Ishikawa (cell line): ENCODE measurements at regions not wholly inside any gene's neighbourhood (a gene's known extent, or its start where the extent isn't known, plus 50 kb on each side); places are given as distances from the start of the nearest gene placed in this dataset.

ENCODE experiments used
- CEBPB ChIP-seq: IDR thresholded peaks from 2 replicates; pipeline ENCODE4 v1.6.1; 2012
- CREB1 ChIP-seq: IDR thresholded peaks from 2 replicates; pipeline ENCODE4 v1.6.1; 2012; ENCODE audit warnings: low read depth
- EGR1 ChIP-seq: IDR thresholded peaks from 2 replicates; pipeline ENCODE4 v1.6.1; 2012
- EP300 ChIP-seq: IDR thresholded peaks from 2 replicates; pipeline ENCODE4 v1.6.1; 2012; ENCODE audit warnings: borderline replicate concordance
- FOXM1 ChIP-seq: IDR thresholded peaks from 2 replicates; pipeline ENCODE4 v1.6.1; 2012; ENCODE audit warnings: low read depth, borderline replicate concordance
- MAX ChIP-seq: IDR thresholded peaks from 2 replicates; pipeline ENCODE4 v1.6.1; 2012
- NFIC ChIP-seq: IDR thresholded peaks from 2 replicates; pipeline ENCODE4 v1.6.1; 2012
- RAD21 ChIP-seq: IDR thresholded peaks from 2 replicates; pipeline ENCODE4 v1.6.1; 2012; ENCODE audit warnings: low read depth
- TAF1 ChIP-seq: IDR thresholded peaks from 2 replicates; pipeline ENCODE4 v1.6.1; 2012; ENCODE audit warnings: low read depth, mild to moderate bottlenecking
- TCF12 ChIP-seq: IDR thresholded peaks from 2 replicates; pipeline ENCODE4 v1.6.1; 2012; ENCODE audit warnings: low read depth
- TEAD4 ChIP-seq: IDR thresholded peaks from 2 replicates; pipeline ENCODE4 v1.6.1; 2012
- YY1 ChIP-seq: IDR thresholded peaks from 2 replicates; pipeline ENCODE4 v1.6.1; 2012; ENCODE audit warnings: low read depth
- ZBTB7A ChIP-seq: IDR thresholded peaks from 2 replicates; pipeline ENCODE4 v1.6.1; 2012; ENCODE audit warnings: low read depth
- TF ChIP-seq, protein P1 (sequence below): IDR thresholded peaks from 2 replicates; pipeline ENCODE4 v1.6.1; 2012; ENCODE audit warnings: low read depth, mild to moderate bottlenecking
- TF ChIP-seq, protein P2 (sequence below): IDR thresholded peaks from 2 replicates; pipeline ENCODE4 v1.6.1; 2012

GRCh38 chr14:86619726-86620125 is 1089.8 kb downstream of the FLRT2 start:
- TF ChIP-seq FOXM1 (no peak), EP300 (no peak), CREB1 (no peak), MAX (no peak), RAD21 (no peak), ZBTB7A (no peak), YY1 (no peak), TAF1 (no peak), TCF12 (no peak), EGR1 (no peak), CEBPB (no peak), NFIC (no peak), TEAD4 (no peak)
- TF ChIP-seq, protein P1, sequence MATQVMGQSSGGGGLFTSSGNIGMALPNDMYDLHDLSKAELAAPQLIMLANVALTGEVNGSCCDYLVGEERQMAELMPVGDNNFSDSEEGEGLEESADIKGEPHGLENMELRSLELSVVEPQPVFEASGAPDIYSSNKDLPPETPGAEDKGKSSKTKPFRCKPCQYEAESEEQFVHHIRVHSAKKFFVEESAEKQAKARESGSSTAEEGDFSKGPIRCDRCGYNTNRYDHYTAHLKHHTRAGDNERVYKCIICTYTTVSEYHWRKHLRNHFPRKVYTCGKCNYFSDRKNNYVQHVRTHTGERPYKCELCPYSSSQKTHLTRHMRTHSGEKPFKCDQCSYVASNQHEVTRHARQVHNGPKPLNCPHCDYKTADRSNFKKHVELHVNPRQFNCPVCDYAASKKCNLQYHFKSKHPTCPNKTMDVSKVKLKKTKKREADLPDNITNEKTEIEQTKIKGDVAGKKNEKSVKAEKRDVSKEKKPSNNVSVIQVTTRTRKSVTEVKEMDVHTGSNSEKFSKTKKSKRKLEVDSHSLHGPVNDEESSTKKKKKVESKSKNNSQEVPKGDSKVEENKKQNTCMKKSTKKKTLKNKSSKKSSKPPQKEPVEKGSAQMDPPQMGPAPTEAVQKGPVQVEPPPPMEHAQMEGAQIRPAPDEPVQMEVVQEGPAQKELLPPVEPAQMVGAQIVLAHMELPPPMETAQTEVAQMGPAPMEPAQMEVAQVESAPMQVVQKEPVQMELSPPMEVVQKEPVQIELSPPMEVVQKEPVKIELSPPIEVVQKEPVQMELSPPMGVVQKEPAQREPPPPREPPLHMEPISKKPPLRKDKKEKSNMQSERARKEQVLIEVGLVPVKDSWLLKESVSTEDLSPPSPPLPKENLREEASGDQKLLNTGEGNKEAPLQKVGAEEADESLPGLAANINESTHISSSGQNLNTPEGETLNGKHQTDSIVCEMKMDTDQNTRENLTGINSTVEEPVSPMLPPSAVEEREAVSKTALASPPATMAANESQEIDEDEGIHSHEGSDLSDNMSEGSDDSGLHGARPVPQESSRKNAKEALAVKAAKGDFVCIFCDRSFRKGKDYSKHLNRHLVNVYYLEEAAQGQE = no peak
- TF ChIP-seq, protein P2, sequence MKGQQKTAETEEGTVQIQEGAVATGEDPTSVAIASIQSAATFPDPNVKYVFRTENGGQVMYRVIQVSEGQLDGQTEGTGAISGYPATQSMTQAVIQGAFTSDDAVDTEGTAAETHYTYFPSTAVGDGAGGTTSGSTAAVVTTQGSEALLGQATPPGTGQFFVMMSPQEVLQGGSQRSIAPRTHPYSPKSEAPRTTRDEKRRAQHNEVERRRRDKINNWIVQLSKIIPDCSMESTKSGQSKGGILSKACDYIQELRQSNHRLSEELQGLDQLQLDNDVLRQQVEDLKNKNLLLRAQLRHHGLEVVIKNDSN = no peak

DNA sequence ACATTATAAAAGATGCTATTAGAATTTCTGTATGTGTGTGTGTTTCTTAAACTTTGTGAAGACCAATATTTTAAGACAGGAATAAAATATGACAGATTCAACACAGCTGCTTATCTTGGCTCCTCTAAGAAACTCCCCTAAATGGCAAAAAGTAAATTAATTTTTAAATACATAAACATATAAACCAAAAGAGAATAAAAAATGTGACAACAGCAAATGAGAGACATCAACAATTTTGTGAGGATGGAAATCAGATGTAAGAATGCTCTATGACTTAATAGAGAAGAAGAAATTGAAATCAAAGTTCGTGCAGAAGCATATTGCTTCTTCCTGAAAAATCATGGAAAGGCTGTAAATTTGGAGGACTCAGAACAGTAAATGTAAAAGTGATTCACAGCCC is 1083.8 kb downstream of the FLRT2 start:
- TF ChIP-seq ZBTB7A = no peak
- no peak for TF ChIP-seq MAX
- no peak for TF ChIP-seq TEAD4
- TF ChIP-seq FOXM1 = no peak
- no peak for TF ChIP-seq YY1
- TF ChIP-seq, protein P1 = no peak
- TF ChIP-seq, protein P2 = no peak
- TF ChIP-seq RAD21 = no peak
- TF ChIP-seq NFIC = no peak
- no peak for TF ChIP-seq EGR1

- TF ChIP-seq, protein P2 = no peak
- TF ChIP-seq FOXM1 (no peak), CREB1 (no peak), TAF1 (no peak), CEBPB (no peak), TEAD4 (no peak), EGR1 (no peak), NFIC (no peak), TCF12 (no peak), MAX (no peak), RAD21 (no peak), YY1 (no peak), ZBTB7A (no peak), EP300 (no peak)
- TF ChIP-seq, protein P1 = no peak
Measured at GRCh38 chr14:86613126-86613525, 1083.2 kb downstream of the FLRT2 start.

DNA sequence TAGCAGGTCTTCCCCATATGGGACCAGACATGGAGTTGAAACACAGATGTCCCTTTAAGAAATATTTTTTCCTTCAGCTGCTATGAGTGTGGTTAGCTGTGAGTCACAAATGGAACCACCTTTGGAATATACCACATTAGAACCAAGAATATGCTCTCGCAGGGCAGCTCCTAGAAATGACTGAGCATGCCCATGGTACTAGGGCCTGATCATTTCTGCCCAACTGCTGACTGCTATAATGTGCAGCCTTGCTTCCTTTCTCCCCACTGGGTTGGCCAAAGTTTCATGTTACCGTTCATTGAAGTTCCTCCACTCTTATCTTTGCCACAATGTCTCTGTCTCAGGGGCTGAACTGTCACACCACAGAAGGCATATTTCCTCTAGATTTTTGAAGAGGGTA is 1074.6 kb downstream of the FLRT2 start:
- TF ChIP-seq NFIC (no peak), EGR1 (no peak), TEAD4 (no peak), TAF1 (no peak), CEBPB (no peak), MAX (no peak)
- TF ChIP-seq, protein P2 = no peak
- TF ChIP-seq, protein P1 = no peak
